HG02870 (cell line): ENCODE measurements at regions not wholly inside any gene's neighbourhood (a gene's known extent, or its start where the extent isn't known, plus 50 kb on each side); places are given as distances from the start of the nearest gene placed in this dataset.

Experiments
- ATAC-seq: cut with Tn5 transposase; IDR thresholded peaks from one replicate; pipeline ENCODE4 v1.9.1; 2021; ENCODE audit warnings: mild to moderate bottlenecking, moderate library complexity; ENCODE audit not compliant: unreplicated experiment

DNA sequence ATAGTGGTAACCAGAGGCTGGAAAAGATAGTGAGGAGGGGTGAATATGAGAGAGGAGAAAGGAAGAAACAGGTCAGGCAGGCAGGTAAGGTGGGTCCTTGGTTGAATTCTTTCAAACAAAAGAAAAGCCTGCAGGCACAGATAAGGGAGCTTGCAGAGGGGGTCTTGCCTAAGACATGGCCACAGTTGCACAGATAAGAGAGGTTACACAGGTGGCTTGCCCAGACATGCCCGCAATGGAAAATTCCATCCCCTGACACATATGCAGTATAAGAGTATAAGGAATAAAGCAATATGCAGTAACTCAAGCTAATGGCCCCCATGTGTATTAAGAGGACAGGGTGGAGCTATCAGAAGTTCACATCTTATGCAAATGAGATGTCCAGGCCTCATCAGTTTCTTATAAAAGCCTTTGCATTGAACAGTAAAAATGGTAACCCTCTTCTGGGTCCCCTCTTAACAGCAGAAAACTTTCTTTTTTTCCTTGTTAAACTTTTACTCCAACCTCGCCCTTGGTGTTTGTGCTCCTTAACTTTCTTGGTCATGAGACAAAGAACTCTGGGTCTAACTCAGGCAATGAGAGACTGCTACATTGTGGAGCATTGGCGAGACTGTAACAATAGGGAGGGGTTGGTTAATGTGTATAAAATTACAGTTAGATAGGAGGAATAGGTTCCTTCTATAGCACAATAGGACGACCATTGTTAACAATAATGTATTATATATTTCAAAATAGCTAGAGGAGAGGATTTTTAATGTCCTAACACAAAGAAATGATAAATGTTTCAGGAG, 764.6 kb downstream of the TSN start:
- no peak for ATAC-seq

- no peak for ATAC-seq
Observed at GRCh38 chr2:122523143-122523542, 767.7 kb downstream of the TSN start.

- no peak for ATAC-seq
Observed at GRCh38 chr2:122523981-122524380, 768.5 kb downstream of the TSN start.

DNA sequence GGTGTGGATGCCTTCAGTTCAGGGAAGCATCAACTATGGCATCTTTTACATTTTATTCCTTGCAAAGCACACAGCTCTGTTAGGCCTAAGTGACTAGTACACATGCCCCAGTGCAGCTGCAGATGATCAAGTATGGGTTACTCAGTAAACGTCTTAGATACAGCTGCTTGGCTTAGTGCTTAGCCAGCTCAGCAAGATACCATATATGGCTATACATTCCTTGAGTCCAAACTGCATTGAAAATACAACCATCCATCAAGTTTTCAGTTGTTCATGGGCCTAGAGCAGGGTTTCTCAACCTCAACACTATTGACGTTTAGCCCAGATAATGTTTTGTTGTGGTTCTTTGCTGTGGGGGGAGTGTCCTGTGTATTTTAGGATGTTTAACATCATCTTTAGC, 769.9 kb downstream of the TSN start:
- no peak for ATAC-seq

DNA sequence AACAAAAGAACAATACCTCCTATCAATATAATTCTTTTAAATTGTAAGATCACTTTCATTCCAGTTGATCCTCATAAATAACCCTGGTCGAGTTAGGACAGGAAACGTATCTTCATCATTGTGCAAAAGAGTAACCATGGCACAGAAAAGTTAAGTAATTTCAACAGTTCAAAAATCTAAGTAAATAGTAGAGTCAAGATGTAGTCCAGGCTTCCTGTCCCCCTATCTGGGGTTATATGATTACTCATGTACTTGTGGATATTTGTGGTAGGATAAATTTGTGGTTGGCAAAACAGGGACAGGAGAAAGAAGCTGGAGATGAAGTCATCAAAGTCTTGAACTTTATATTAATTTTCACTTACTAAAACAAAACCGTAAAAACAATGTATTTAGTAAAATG, 772.6 kb downstream of the TSN start:
- no peak for ATAC-seq

DNA sequence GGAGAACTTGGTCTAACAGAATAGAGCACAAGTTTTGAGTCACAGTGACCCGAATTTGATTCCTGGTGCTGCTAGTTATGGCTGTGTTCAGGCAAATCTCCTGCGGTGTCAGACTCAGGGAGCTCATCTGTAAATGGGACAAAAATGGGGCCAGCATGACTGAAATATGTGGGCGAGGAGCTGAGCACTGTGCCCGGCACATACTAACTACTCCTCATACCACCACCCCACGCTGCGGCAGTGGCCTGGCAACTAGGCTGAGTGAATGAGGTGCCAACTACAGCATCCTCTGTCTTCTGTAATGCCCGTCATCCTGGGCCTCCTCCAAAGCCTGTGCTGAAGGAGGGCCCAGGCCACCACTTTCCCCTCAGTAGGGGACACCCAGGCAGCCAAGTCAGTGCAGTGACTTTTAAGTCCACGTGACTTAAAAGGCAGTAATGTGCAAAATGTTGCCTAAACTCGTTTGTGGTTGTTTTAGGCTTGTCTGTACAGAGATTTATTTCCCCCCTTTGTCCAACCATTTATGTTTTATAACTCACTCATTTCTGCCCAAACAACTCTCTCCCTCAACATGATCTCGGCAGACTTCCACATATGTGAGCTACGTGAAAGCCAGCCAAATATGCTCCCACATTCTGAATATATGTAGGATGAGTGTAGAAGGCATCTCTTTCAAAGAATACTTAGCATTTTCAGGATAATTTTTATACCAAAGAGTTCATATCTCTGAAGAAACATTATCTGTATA, 773.7 kb downstream of the TSN start:
- ATAC-seq: no peak

DNA sequence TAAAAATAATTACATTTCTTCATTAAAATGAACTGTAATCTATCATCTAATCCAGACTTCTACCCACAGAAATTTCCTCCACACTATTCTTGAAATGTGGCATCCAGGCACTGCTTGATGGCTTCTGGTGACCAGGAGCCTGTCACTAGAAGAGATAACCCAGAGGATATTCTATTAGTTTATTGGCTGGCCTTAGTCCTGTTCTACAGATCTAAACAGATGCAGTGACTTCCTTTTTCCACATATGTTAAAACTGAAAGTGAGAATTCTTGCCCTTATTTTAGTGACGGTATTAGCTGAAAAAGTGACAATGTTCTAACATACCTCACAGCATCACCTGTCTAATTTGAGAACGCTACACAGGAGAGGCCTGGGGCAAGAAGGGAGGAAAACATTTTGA, 775.4 kb downstream of the TSN start:
- ATAC-seq: peak; percentile 45

- no peak for ATAC-seq
Observed at GRCh38 chr2:122531290-122532071, 776.0 kb downstream of the TSN start.

DNA sequence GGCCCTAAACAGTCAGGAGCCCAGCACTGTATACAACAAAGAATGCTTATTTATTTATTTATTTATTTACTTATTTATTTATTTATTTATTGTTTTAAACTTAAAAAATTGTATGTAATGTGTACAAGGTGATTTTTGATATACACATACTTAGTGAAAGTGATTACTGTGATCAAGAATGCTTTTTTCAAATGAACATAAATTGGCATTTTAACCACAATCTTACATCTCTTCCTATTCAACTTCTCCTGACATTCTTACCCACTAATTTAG, 776.6 kb downstream of the TSN start:
- no peak for ATAC-seq

GRCh38 chr2:122532481-122532880, 777.0 kb downstream of the TSN start:
- ATAC-seq: no peak

- ATAC-seq: no peak
Observed at GRCh38 chr2:122535960-122536505, 780.6 kb downstream of the TSN start.

GRCh38 chr2:122539311-122539710, 783.9 kb downstream of the TSN start:
- ATAC-seq: no peak

DNA sequence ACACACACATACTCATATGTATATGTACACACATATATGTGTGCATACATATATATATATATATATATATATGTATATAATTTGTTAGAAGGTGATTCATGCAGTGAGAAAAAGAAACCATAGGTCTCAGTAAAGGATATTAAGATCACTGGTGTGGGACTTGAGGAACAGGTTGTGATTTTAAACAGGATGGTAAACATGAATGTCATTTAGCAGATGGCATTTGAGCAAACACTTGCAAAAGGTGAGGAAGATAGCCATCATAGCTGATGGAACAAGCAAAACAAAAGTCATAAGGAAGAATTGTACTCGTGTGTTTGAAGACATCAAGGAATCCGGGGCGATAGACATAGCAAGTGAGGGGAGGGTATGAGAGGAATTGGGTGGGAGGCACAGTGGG, 784.5 kb downstream of the TSN start:
- no peak for ATAC-seq

DNA sequence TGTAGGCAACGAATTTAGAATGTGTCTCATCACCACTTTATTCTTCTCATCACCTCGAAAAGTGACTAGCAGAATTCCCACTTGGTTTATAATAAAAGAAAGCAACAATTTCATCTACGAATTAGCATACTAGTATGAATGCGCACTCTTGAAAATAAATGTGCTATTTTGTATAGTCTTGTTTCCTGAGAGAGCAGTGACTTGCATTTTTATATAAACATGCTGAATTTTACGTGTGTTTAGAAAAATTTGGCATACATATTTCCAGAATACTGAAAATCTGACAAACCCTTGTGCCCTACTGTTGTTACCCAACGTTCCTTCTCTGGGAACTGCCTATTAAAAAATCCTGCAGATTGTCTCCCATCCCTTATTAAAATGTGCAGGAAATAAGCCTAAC, 786.8 kb downstream of the TSN start:
- no peak for ATAC-seq

DNA sequence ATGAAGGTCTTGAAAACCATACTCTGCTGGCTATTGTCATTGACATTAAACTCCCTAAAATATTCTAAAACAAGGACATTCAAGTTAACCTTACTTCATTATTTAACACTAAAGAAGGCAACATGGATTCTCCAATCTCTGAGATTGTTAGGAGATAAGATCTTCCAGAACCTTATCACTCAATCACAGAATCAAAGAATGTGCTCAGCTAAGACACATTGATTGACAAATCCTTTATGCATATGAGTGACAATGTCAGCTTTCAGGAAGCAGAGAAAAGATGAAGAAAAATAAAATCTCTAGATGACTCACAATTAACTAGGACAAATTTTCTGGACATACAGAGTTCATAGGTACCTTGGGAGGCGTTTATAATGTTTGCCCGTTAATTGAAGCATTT, 787.2 kb downstream of the TSN start:
- ATAC-seq: no peak

- no peak for ATAC-seq
Observed at GRCh38 chr2:122543815-122544214, 788.4 kb downstream of the TSN start.

GRCh38 chr2:122545821-122546220, 790.4 kb downstream of the TSN start:
- no peak for ATAC-seq

- no peak for ATAC-seq
Observed at GRCh38 chr2:122562775-122563174, 807.3 kb downstream of the TSN start.

DNA sequence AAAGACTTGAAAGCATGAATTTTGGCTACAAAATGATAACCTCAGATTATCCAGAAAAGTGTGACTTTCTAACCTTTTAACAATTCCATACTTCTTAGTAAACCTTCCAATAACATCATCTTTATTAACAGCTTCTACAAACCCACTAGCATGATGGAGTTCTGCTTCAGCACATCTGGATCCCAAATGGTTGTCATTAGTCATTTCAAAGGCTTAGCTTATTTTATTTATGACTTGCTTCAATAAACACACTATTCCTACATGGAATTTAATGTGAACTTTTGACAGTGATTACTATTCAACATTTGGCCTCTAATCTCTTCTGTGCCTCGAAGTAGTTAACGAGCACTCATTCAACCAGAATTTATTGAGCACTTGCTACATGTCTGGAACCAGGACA, 808.3 kb downstream of the TSN start:
- ATAC-seq: no peak

DNA sequence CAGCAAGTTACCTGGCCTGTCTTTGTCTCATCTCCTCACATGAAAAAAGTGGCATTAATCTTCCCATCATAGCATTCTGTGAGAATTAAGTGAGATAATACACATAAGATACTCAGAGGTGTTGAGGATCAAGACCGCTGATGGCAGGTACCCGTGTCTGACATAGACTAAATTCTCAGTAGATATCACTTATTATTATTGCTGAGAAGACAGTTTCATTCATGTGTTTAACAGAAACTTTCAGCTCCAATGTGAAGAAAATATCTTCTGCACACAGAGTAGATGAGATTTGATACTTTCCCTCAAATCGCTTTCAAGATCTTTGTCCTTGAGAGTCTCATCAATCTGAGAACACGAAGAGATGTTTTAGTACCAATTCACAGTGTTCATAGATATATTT, 809.4 kb downstream of the TSN start:
- ATAC-seq: no peak

- ATAC-seq: no peak
Observed at GRCh38 chr2:122565364-122565763, 809.9 kb downstream of the TSN start.

GRCh38 chr2:122570641-122571040, 815.2 kb downstream of the TSN start:
- no peak for ATAC-seq
